Activated CD4-positive, alpha-beta T cell treated with anti-CD3 and anti-CD28 coated beads for 36 hours (primary cell): ENCODE measurements at regions not wholly inside any gene's neighbourhood (a gene's known extent, or its start where the extent isn't known, plus 50 kb on each side); places are given as distances from the start of the nearest gene placed in this dataset.
A peak's percentile ranks its signal among the peaks of the same experiment; 100 is the strongest.

Source experiments
- ATAC-seq: fragments of 200-7000 bp; cut with Tn5 transposase; one replicate; pipeline ENCODE4 v1.10.0; 2021; ENCODE audit warnings: mild to moderate bottlenecking, moderate library complexity
- CTCF ChIA-PET: fragments of 350-600 bp; sonication (Branson Sonifier 250); formaldehyde crosslinking; loops from one replicate; lab custom pipeline; 2021; ENCODE audit warnings: antibody characterized with exemption; lab: Charles Lee
- POLR2A ChIA-PET: fragments of 350-600 bp; sonication (Branson Sonifier 250); formaldehyde crosslinking; loops from one replicate; lab custom pipeline; 2021; ENCODE audit warnings: antibody characterized with exemption, inconsistent platforms; lab: Charles Lee
- DNase-seq: peaks from one replicate; pipeline ENCODE4 v3.0.0-alpha.2; 2020
- H3K27ac Mint-ChIP-seq: one replicate; pipeline ENCODE4 v1.8.0; 2021; ENCODE audit warnings: mixed read lengths
- H3K27me3 Mint-ChIP-seq: one replicate; pipeline ENCODE4 v1.8.0; 2021; ENCODE audit warnings: mixed read lengths
- H3K36me3 Mint-ChIP-seq: one replicate; pipeline ENCODE4 v1.8.0; 2021; ENCODE audit warnings: low read depth, mixed read lengths
- H3K4me1 Mint-ChIP-seq: one replicate; pipeline ENCODE4 v1.8.0; 2021; ENCODE audit warnings: mixed read lengths
- H3K4me3 Mint-ChIP-seq: one replicate; pipeline ENCODE4 v1.8.0; 2021; ENCODE audit warnings: mild to moderate bottlenecking, moderate library complexity, mixed read lengths
- H3K9me3 Mint-ChIP-seq: one replicate; pipeline ENCODE4 v1.8.0; 2021; ENCODE audit warnings: low read depth, mixed read lengths
- intact Hi-C, 2 experiments: fragments of 100-400 bp; cut with DNase I in 1 of 2; cut with micrococcal nuclease in 1 of 2; formaldehyde crosslinking; loops; one replicate each; pipeline versions ENCODE4 v1.14.2 to v1.15.1; 2022 to 2024; cut with DNase I, micrococcal nuclease

DNA sequence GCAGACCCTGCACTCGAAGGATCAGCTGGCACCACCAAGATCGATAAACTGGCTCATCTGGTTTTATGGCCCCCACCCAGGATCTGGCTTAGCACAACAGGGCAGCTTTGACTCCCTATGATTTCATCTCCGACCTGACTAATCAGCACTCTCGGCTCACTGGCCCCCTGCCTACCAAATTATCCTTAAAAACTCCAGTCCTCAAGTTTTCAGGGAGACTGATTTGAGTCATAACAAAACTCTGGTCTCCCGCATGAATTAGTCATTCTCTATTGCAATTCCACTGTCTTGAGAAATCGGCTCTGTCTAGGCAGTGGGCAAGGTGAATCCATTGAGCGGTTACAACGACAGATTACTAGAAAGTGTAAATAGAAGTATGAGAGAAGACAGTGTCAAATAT is 521.9 kb upstream of the RGMA start:
- ChIA-PET CTCF (interaction anchor here (0.7 to 0.9 kb wide), 2 partner anchors 9 to 170 kb away, joined by 3 read pairs; no protein-coding TSS in a partner anchor), POLR2A (no interaction called here)
- no peaks in the 10 kb centered on the region for H3K36me3 Mint-ChIP-seq
- H3K4me3 Mint-ChIP-seq, result no peak overlapping the region
- H3K27me3 Mint-ChIP-seq, result peaks cover 4% of the 10 kb centered on the region
- H3K27ac Mint-ChIP-seq, result no peak overlapping the region
- intact Hi-C loops, result no loop called here
- DNase-seq (no peak), ATAC-seq (no peak)
- H3K9me3 Mint-ChIP-seq, result no peaks in the 10 kb centered on the region
- no peaks in the 10 kb centered on the region for H3K4me1 Mint-ChIP-seq

DNA sequence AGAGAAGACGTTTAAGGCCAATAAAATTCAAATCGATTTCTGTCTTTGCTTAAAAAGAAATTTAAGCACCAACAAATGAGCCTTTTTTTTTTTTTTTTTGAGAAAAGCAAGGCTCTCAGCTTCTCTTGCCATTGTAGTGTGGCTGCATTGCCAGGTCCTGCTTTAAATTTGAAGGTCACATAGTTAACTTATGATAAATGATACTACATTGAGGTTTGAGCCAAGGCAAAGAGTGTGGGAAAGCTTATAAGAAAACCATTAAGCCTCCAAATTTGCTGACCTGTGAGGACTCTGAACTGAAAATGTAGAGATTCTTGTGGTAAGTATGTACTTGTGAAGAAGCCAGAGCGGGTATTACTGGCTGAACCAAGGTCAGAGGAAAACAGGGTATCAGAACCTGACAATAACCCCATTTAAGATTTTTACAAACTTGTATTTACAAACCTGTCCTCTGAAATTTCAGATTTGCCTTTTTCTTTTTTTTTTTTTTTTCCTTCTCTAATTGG is 519.7 kb upstream of the RGMA start:
- POLR2A ChIA-PET, result no interaction called here
- no peak overlapping the region for H3K4me3 Mint-ChIP-seq
- no peaks in the 10 kb centered on the region for H3K9me3 Mint-ChIP-seq
- no peak overlapping the region for H3K27ac Mint-ChIP-seq
- ATAC-seq (no peak), DNase-seq (no peak)
- CTCF ChIA-PET, result interaction anchor here (0.6 kb wide), 1 partner anchor 8 kb away, joined by 3 read pairs; no protein-coding TSS in a partner anchor
- H3K27me3 Mint-ChIP-seq, result peaks cover 1% of the 10 kb centered on the region
- H3K4me1 Mint-ChIP-seq, result no peaks in the 10 kb centered on the region
- no peaks in the 10 kb centered on the region for H3K36me3 Mint-ChIP-seq
- intact Hi-C loops, result no loop called here

GRCh38 chr15:93603550-93603949 is 514.5 kb upstream of the RGMA start:
- H3K4me3 Mint-ChIP-seq, result no peak overlapping the region
- ChIA-PET POLR2A (no interaction called here), CTCF (no interaction called here)
- H3K4me1 Mint-ChIP-seq, result no peaks in the 10 kb centered on the region
- H3K27me3 Mint-ChIP-seq, result peaks cover 6% of the 10 kb centered on the region
- no peaks in the 10 kb centered on the region for H3K36me3 Mint-ChIP-seq
- no peak overlapping the region for H3K27ac Mint-ChIP-seq
- no peaks in the 10 kb centered on the region for H3K9me3 Mint-ChIP-seq
- DNase-seq (no peak), ATAC-seq (no peak)
- intact Hi-C loops, result no loop called here

DNA sequence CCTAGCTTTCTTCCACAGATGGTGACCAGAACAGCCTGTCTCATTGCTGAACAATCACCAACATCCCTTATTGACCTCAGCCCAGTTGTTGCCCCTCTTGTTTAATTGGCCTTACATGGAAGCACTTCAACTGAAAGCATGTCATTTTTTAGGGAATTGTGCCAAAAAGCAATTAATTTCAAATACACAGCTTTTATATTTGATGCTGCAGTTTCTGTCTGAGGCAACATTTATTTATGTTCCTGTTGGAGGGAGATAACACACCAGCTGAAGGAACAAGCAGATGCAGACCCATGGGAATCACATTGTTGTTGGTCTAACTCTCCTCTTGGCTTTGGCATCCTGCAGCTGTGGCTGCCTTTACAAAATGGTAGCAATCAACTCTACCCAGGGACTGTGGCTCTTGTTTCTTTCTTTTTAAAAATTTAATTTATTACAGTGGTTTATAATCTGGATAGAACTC is 498.1 kb upstream of the RGMA start:
- DNase-seq, result no peak
- Mint-ChIP-seq H3K27ac (no peak overlapping the region), H3K4me1 (no peaks in the 10 kb centered on the region), H3K9me3 (no peaks in the 10 kb centered on the region), H3K4me3 (no peak overlapping the region), H3K27me3 (peaks cover 12% of the 10 kb centered on the region), H3K36me3 (no peaks in the 10 kb centered on the region)
- ATAC-seq, result no peak
- ChIA-PET CTCF (no interaction called here), POLR2A (no interaction called here)
- intact Hi-C loops, result no loop called here

GRCh38 chr15:93585012-93585411 is 496.0 kb upstream of the RGMA start:
- DNase-seq (no peak), ATAC-seq (no peak)
- Mint-ChIP-seq H3K4me1 (no peaks in the 10 kb centered on the region), H3K27ac (no peak overlapping the region), H3K4me3 (no peak overlapping the region), H3K36me3 (no peaks in the 10 kb centered on the region), H3K9me3 (peaks cover under 1% of the 10 kb centered on the region), H3K27me3 (peaks cover 11% of the 10 kb centered on the region)
- intact Hi-C loops, result no loop called here
- ChIA-PET POLR2A (no interaction called here), CTCF (no interaction called here)

GRCh38 chr15:93583968-93584367 is 495.0 kb upstream of the RGMA start:
- CTCF ChIA-PET, result no interaction called here
- Mint-ChIP-seq H3K27me3 (peaks cover 6% of the 10 kb centered on the region), H3K4me3 (no peak overlapping the region), H3K4me1 (no peaks in the 10 kb centered on the region), H3K36me3 (no peaks in the 10 kb centered on the region), H3K9me3 (peaks cover 7% of the 10 kb centered on the region), H3K27ac (no peak overlapping the region)
- no peak for ATAC-seq
- no peak for DNase-seq
- intact Hi-C loops, result no loop called here
- POLR2A ChIA-PET, result no interaction called here

- H3K27ac Mint-ChIP-seq, result no peak overlapping the region
These were observed 494.5 kb upstream of the RGMA start for GRCh38 chr15:93583552-93583951.

DNA sequence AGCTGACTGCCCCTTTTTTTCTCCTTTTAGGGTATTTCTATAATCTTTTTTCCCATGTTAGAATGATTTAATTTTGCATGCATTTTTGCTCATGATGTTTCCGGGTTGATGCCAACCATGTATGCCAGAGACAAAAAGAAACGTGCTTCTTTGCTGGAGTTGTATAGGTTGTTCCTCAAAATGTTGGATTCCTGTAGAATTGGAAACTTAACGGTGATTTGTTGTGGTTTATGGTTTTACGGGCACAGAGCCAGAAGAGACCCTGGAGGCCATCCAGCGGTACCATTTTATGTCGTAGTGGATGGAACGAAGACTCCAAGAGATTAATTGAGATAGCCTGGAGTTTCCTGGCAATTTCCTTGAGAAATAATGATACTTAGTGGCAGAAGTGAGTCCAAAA is 481.5 kb upstream of the RGMA start:
- ChIA-PET POLR2A (no interaction called here), CTCF (no interaction called here)
- intact Hi-C loops, result no loop called here
- no peak overlapping the region for H3K27ac Mint-ChIP-seq
- no peak for ATAC-seq
- no peak overlapping the region for H3K4me3 Mint-ChIP-seq
- H3K4me1 Mint-ChIP-seq, result no peaks in the 10 kb centered on the region
- no peaks in the 10 kb centered on the region for H3K36me3 Mint-ChIP-seq
- DNase-seq, result no peak
- no peaks in the 10 kb centered on the region for H3K9me3 Mint-ChIP-seq
- no peaks in the 10 kb centered on the region for H3K27me3 Mint-ChIP-seq

More at GRCh38 chr15:93583552-93583951, 494.5 kb upstream of the RGMA start:
- Mint-ChIP-seq H3K36me3 (no peaks in the 10 kb centered on the region), H3K9me3 (peaks cover 8% of the 10 kb centered on the region), H3K4me3 (no peak overlapping the region), H3K27me3 (peaks cover 6% of the 10 kb centered on the region), H3K4me1 (no peaks in the 10 kb centered on the region)
- no peak for DNase-seq
- intact Hi-C loops, result no loop called here
- CTCF ChIA-PET, result no interaction called here
- POLR2A ChIA-PET, result no interaction called here
- no peak for ATAC-seq

- H3K9me3 Mint-ChIP-seq, result no peaks in the 10 kb centered on the region
- H3K27me3 Mint-ChIP-seq, result no peaks in the 10 kb centered on the region
- intact Hi-C loops, result no loop called here
- no peak overlapping the region for H3K27ac Mint-ChIP-seq
- DNase-seq (no peak), ATAC-seq (peak; percentile 55)
- no peak overlapping the region for H3K4me3 Mint-ChIP-seq
- no peaks in the 10 kb centered on the region for H3K4me1 Mint-ChIP-seq
- POLR2A ChIA-PET, result no interaction called here
- CTCF ChIA-PET, result no interaction called here
- no peaks in the 10 kb centered on the region for H3K36me3 Mint-ChIP-seq
These were observed 477.8 kb upstream of the RGMA start for GRCh38 chr15:93566762-93567161.

DNA sequence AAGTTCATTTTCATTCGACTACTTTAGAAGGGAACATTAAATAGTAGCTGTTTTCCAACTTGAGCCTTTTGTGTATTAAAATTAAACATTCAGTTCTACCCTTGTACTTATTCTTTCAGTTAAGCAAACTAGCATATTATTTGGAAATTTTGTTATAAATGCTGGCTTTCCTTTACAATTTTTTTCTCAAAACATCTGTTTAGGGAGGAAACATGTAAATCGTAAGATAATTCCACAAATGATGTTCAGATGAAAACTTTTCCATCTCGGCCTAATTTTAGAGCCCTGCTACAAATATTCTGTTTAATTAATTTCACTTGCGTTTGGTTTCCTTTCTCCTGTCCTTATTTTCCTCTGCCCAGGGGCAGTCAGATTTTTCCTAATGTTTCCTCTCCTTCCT is 476.2 kb upstream of the RGMA start:
- intact Hi-C loops, result no loop called here
- Mint-ChIP-seq H3K27me3 (no peaks in the 10 kb centered on the region), H3K4me3 (no peak overlapping the region), H3K36me3 (no peaks in the 10 kb centered on the region), H3K27ac (no peak overlapping the region), H3K4me1 (no peaks in the 10 kb centered on the region), H3K9me3 (no peaks in the 10 kb centered on the region)
- POLR2A ChIA-PET, result no interaction called here
- ATAC-seq (no peak), DNase-seq (no peak)
- CTCF ChIA-PET, result no interaction called here

GRCh38 chr15:93563218-93563617 is 474.2 kb upstream of the RGMA start:
- intact Hi-C loops, result no loop called here
- POLR2A ChIA-PET, result no interaction called here
- no peak for ATAC-seq
- H3K27ac Mint-ChIP-seq, result no peak overlapping the region
- no peaks in the 10 kb centered on the region for H3K4me1 Mint-ChIP-seq
- no peaks in the 10 kb centered on the region for H3K9me3 Mint-ChIP-seq
- H3K27me3 Mint-ChIP-seq, result no peaks in the 10 kb centered on the region
- DNase-seq, result no peak
- CTCF ChIA-PET, result no interaction called here
- no peak overlapping the region for H3K4me3 Mint-ChIP-seq
- no peaks in the 10 kb centered on the region for H3K36me3 Mint-ChIP-seq

- intact Hi-C loops, result no loop called here
- CTCF ChIA-PET, result no interaction called here
These were observed 473.5 kb upstream of the RGMA start for GRCh38 chr15:93562395-93563123.

More at GRCh38 chr15:93562395-93563123, 473.5 kb upstream of the RGMA start:
- Mint-ChIP-seq H3K27ac (no peak overlapping the region), H3K9me3 (no peaks in the 10 kb centered on the region), H3K4me3 (no peak overlapping the region), H3K27me3 (no peaks in the 10 kb centered on the region), H3K36me3 (no peaks in the 10 kb centered on the region), H3K4me1 (no peaks in the 10 kb centered on the region)
- no peak for ATAC-seq
- POLR2A ChIA-PET, result no interaction called here
- DNase-seq, result no peak
